Neural progenitor cell (in vitro differentiated cells): ENCODE measurements at regions not wholly inside any gene's neighbourhood (a gene's known extent, or its start where the extent isn't known, plus 50 kb on each side); places are given as distances from the start of the nearest gene placed in this dataset.

Experiments
- DNase-seq: peaks from one replicate; pipeline ENCODE4 v3.0.0-alpha.2; 2016; ENCODE audit warnings: low spot score
- H2AFZ ChIP-seq: fragments of 200-600 bp; sonication (generic); replicated peaks from 2 replicates; pipeline ENCODE4 v1.6.1; 2016; ENCODE audit warnings: antibody characterized with exemption
- H3F3A ChIP-seq: fragments of 200-600 bp; sonication (generic); 2 replicates; pipeline ENCODE4 v1.6.1; 2016; ENCODE audit warnings: antibody characterized with exemption, low read depth
- H3K27ac ChIP-seq: fragments of 200-600 bp; sonication (generic); 2 replicates; pipeline ENCODE4 v1.5.1; 2016; ENCODE audit warnings: mild to moderate bottlenecking
- H3K27me3 ChIP-seq: fragments of 200-600 bp; sonication (generic); 2 replicates; pipeline ENCODE4 v1.6.1; 2016; ENCODE audit warnings: mild to moderate bottlenecking, moderate library complexity
- H3K36me3 ChIP-seq: fragments of 200-600 bp; sonication (generic); 2 replicates; pipeline ENCODE4 v1.5.1; 2016
- H3K4me1 ChIP-seq: fragments of 200-600 bp; sonication (generic); 2 replicates; pipeline ENCODE4 v1.6.1; 2016; ENCODE audit warnings: mixed run types
- H3K4me2 ChIP-seq: fragments of 200-600 bp; sonication (generic); 2 replicates; pipeline ENCODE4 v1.6.1; 2016
- H3K4me3 ChIP-seq: fragments of 200-600 bp; sonication (generic); 2 replicates; pipeline ENCODE4 v1.5.1; 2016
- H3K79me2 ChIP-seq: fragments of 200-600 bp; sonication (generic); 2 replicates; pipeline ENCODE4 v1.6.1; 2016; ENCODE audit warnings: low read depth
- H3K9ac ChIP-seq: fragments of 200-600 bp; sonication (generic); 2 replicates; pipeline ENCODE4 v1.6.1; 2016
- H3K9me3 ChIP-seq: fragments of 200-600 bp; sonication (generic); 2 replicates; pipeline ENCODE4 v1.5.1; 2016; ENCODE audit warnings: low read depth
- H4K20me1 ChIP-seq: fragments of 200-600 bp; sonication (generic); 2 replicates; pipeline ENCODE4 v1.6.1; 2016; ENCODE audit warnings: low read depth
- H3K27ac Mint-ChIP-seq: 3 replicates; pipeline ENCODE4 v1.8.0; 2021; ENCODE audit warnings: mixed read lengths
- H3K27me3 Mint-ChIP-seq: 2 replicates; pipeline ENCODE4 v1.8.0; 2022; ENCODE audit warnings: low read depth, mild to moderate bottlenecking, inconsistent platforms, moderate library complexity, mixed read lengths; ENCODE audit not compliant: insufficient read depth
- H3K36me3 Mint-ChIP-seq: 3 replicates; pipeline ENCODE4 v1.8.0; 2021; ENCODE audit warnings: mixed read lengths
- H3K4me1 Mint-ChIP-seq: 3 replicates; pipeline ENCODE4 v1.8.0; 2021; ENCODE audit warnings: mixed read lengths
- H3K4me3 Mint-ChIP-seq: 3 replicates; pipeline ENCODE4 v1.8.0; 2021; ENCODE audit warnings: mild to moderate bottlenecking, moderate library complexity, mixed read lengths
- H3K9me3 Mint-ChIP-seq: 3 replicates; pipeline ENCODE4 v1.8.0; 2020; ENCODE audit warnings: mixed read lengths
- EZH2 ChIP-seq: fragments of 200-600 bp; sonication (generic); IDR thresholded peaks from 2 replicates; pipeline ENCODE4 v1.6.1; 2017; ENCODE audit warnings: antibody characterized with exemption, mild to moderate bottlenecking, moderate library complexity
- EZH2phosphoT487 ChIP-seq: fragments of 200-600 bp; sonication (generic); IDR thresholded peaks from 2 replicates; pipeline ENCODE4 v1.6.1; 2017; ENCODE audit warnings: antibody characterized with exemption
- TF ChIP-seq, protein P1 (sequence below): fragments of 200-600 bp; sonication (generic); IDR thresholded peaks from 2 replicates; pipeline ENCODE4 v1.5.1; 2017; ENCODE audit warnings: antibody characterized with exemption, mild to moderate bottlenecking

DNA sequence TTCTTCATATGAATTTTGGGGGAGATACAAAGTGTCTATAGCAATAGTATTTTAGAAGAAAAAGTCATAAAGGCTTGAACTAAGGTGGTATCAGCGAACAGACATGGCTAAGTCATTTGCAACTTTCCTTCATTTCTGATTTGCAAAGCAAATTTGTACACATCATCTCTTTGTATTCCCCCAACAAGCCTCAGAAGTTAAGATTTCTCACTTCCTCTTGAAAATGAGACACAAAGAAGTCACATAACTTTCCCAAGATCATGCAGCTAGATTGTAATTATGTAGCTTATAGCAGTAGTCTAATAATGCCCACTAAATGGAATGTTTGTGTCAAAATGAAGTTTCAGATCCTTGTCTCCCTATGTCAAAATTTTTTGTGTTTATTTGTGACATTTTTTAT is 709.8 kb upstream of the HS3ST1 start:
- H3K4me3 Mint-ChIP-seq, result no peak overlapping the region
- DNase-seq, result no peak
- no peak overlapping the region for H3K4me2 ChIP-seq
- TF ChIP-seq, protein P1, sequence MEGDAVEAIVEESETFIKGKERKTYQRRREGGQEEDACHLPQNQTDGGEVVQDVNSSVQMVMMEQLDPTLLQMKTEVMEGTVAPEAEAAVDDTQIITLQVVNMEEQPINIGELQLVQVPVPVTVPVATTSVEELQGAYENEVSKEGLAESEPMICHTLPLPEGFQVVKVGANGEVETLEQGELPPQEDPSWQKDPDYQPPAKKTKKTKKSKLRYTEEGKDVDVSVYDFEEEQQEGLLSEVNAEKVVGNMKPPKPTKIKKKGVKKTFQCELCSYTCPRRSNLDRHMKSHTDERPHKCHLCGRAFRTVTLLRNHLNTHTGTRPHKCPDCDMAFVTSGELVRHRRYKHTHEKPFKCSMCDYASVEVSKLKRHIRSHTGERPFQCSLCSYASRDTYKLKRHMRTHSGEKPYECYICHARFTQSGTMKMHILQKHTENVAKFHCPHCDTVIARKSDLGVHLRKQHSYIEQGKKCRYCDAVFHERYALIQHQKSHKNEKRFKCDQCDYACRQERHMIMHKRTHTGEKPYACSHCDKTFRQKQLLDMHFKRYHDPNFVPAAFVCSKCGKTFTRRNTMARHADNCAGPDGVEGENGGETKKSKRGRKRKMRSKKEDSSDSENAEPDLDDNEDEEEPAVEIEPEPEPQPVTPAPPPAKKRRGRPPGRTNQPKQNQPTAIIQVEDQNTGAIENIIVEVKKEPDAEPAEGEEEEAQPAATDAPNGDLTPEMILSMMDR, result no peak
- TF ChIP-seq EZH2 (no peak), EZH2phosphoT487 (no peak)
- no peaks in the 10 kb centered on the region for H3K36me3 Mint-ChIP-seq
- H3K4me1 ChIP-seq, result no peaks in the 10 kb centered on the region
- no peak overlapping the region for H3K4me3 ChIP-seq
- H3K79me2 ChIP-seq, result no peaks in the 10 kb centered on the region
- H3K27me3 Mint-ChIP-seq, result peaks cover under 1% of the 10 kb centered on the region
- H3K9me3 Mint-ChIP-seq, result peaks cover 6% of the 10 kb centered on the region
- H3K27ac ChIP-seq, result no peak overlapping the region
- H2AFZ ChIP-seq, result no peak overlapping the region
- H3K9me3 ChIP-seq, result no peaks in the 10 kb centered on the region
- H3K27me3 ChIP-seq, result no peaks in the 10 kb centered on the region
- H3F3A ChIP-seq, result no peaks in the 10 kb centered on the region
- H3K9ac ChIP-seq, result no peak overlapping the region
- no peak overlapping the region for H3K27ac Mint-ChIP-seq
- H4K20me1 ChIP-seq, result no peaks in the 10 kb centered on the region
- H3K36me3 ChIP-seq, result no peaks in the 10 kb centered on the region
- H3K4me1 Mint-ChIP-seq, result no peaks in the 10 kb centered on the region

DNA sequence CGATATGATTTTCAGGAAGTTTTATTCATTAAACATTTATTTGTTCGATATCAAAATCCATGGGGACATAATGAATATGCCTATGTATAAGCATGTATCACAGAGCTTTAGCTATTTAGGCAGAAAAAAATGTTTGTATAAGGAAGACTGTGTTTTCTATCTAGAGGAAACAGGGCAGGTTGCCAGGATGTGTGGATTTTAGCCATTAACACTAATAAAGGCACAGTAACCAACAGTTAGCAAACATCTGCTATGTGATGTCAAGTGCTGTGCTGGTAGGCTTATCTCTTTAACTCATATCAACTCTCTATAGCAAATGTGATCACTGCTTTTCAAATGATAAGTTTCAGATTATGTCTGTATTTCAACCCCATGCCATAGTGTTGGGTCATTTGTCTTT is 708.9 kb upstream of the HS3ST1 start:
- no peak overlapping the region for H3K4me3 Mint-ChIP-seq
- Histone ChIP-seq H2AFZ (no peak overlapping the region), H3F3A (no peaks in the 10 kb centered on the region), H3K9ac (no peak overlapping the region), H3K27me3 (no peaks in the 10 kb centered on the region), H4K20me1 (no peaks in the 10 kb centered on the region), H3K79me2 (no peaks in the 10 kb centered on the region), H3K4me1 (no peaks in the 10 kb centered on the region), H3K27ac (no peak overlapping the region), H3K4me3 (no peak overlapping the region), H3K36me3 (no peaks in the 10 kb centered on the region), H3K4me2 (no peak overlapping the region), H3K9me3 (no peaks in the 10 kb centered on the region)
- no peaks in the 10 kb centered on the region for H3K36me3 Mint-ChIP-seq
- no peaks in the 10 kb centered on the region for H3K4me1 Mint-ChIP-seq
- H3K27me3 Mint-ChIP-seq, result no peaks in the 10 kb centered on the region
- TF ChIP-seq, protein P1, result no peak
- TF ChIP-seq EZH2 (no peak), EZH2phosphoT487 (no peak)
- DNase-seq, result no peak
- no peak overlapping the region for H3K27ac Mint-ChIP-seq
- H3K9me3 Mint-ChIP-seq, result peaks cover 11% of the 10 kb centered on the region

DNA sequence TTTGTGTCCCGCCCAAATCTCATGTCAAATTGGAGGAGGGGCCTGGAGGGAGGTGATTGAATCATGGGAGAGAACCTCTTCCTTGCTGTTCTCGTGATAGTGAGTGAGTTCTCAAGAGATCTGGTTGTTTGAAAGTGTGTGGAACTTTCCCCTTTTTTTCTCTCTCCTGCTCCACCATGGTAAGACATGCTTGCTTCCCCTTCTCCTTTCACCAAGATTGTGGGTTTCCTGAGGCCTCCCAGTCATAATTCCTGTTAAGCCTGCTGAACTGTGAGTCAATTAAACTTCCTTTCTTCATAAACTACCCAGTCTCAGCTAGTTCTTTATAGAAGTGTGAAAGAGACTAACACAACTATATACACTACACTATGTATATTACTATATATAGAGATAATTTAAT is 697.8 kb upstream of the HS3ST1 start:
- no peaks in the 10 kb centered on the region for H4K20me1 ChIP-seq
- H3K4me3 ChIP-seq, result no peak overlapping the region
- H2AFZ ChIP-seq, result no peak overlapping the region
- H3K9ac ChIP-seq, result no peak overlapping the region
- no peak for DNase-seq
- no peak overlapping the region for H3K27ac Mint-ChIP-seq
- no peaks in the 10 kb centered on the region for H3K9me3 ChIP-seq
- no peaks in the 10 kb centered on the region for H3K9me3 Mint-ChIP-seq
- H3K4me1 ChIP-seq, result no peaks in the 10 kb centered on the region
- H3K27me3 ChIP-seq, result no peaks in the 10 kb centered on the region
- no peaks in the 10 kb centered on the region for H3K79me2 ChIP-seq
- H3K4me3 Mint-ChIP-seq, result no peak overlapping the region
- no peaks in the 10 kb centered on the region for H3K27me3 Mint-ChIP-seq
- no peak overlapping the region for H3K4me2 ChIP-seq
- no peaks in the 10 kb centered on the region for H3K36me3 ChIP-seq
- no peak overlapping the region for H3K27ac ChIP-seq
- H3F3A ChIP-seq, result no peaks in the 10 kb centered on the region
- TF ChIP-seq, protein P1, result no peak
- no peak for TF ChIP-seq EZH2phosphoT487
- no peak for TF ChIP-seq EZH2
- H3K36me3 Mint-ChIP-seq, result no peaks in the 10 kb centered on the region
- no peaks in the 10 kb centered on the region for H3K4me1 Mint-ChIP-seq

DNA sequence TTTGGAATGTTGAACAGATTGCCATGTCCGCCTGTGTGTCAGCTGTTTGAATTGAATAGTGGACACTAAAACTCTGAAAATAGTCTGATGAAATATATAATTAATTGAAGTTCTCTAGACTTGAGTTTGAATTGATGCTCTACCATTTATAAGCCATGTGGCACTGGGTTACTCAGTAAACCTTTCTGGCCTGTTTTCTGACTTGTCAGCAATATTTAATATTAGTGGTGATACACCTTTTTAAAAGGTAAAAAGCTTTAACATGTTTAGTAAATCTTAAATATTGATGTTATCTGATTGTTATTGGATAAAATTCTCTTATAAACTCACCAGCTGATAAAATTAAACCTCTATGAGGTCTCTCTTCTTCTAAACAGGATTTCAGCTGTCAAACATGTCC is 695.4 kb upstream of the HS3ST1 start:
- no peaks in the 10 kb centered on the region for H3K36me3 ChIP-seq
- Mint-ChIP-seq H3K27me3 (no peaks in the 10 kb centered on the region), H3K36me3 (no peaks in the 10 kb centered on the region), H3K9me3 (peaks cover 2% of the 10 kb centered on the region), H3K27ac (no peak overlapping the region), H3K4me3 (no peak overlapping the region), H3K4me1 (no peaks in the 10 kb centered on the region)
- no peak overlapping the region for H3K4me2 ChIP-seq
- no peaks in the 10 kb centered on the region for H3K27me3 ChIP-seq
- TF ChIP-seq EZH2, result no peak
- no peak for TF ChIP-seq EZH2phosphoT487
- TF ChIP-seq, protein P1, result no peak
- DNase-seq, result no peak
- H2AFZ ChIP-seq, result no peak overlapping the region
- no peak overlapping the region for H3K9ac ChIP-seq
- H3K9me3 ChIP-seq, result no peaks in the 10 kb centered on the region
- H3K27ac ChIP-seq, result no peak overlapping the region
- H3K4me1 ChIP-seq, result no peaks in the 10 kb centered on the region
- no peaks in the 10 kb centered on the region for H4K20me1 ChIP-seq
- H3K4me3 ChIP-seq, result no peak overlapping the region
- no peaks in the 10 kb centered on the region for H3F3A ChIP-seq
- no peaks in the 10 kb centered on the region for H3K79me2 ChIP-seq
